NCI-H187 (cell line): ENCODE measurements at regions not wholly inside any gene's neighbourhood (a gene's known extent, or its start where the extent isn't known, plus 50 kb on each side); places are given as distances from the start of the nearest gene placed in this dataset.

Source experiments
- DNase-seq, 2 experiments: peaks; one replicate each; lab custom pipeline; 2025; lab: John Stamatoyannopoulos, UW

DNA sequence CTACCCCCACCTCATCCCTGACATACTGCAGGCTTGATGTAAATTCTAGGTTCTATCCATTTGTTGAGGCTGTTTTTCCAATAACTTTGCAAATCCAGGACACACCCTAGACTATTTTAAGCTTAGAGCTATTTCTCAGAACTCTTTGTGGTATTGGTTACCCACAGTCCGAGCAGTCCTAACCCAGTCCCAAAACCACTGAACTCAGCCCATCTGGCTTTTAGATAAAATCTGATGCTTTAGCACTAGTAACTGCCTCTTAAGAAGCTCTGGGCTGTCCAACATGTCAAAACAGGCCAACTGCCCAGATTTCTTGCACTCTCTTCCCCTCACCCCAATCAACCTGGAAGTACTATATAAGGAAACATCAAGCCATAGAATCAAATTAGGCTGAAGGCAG lies 344.4 kb upstream of the CADM1 start:
- DNase-seq = no peak

DNA sequence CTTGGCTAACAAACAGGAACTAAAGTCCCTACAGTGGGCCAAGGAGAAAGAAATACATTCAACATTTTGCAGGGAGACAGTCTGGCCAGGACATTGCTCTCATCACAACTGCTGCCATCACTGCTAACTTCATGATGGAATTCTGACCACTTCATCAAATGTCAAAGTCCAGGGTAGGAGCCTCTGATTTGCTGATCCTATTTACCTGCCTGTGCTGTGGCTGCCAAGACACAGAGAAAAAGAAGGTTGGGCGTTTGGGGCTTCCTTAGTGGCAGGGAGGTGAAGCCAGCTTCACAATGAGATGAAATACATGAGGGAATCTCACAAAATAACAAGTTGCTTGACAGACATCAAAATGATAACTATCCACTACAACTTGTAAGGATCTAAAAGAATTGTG lies 343.9 kb upstream of the CADM1 start:
- DNase-seq = no peak

GRCh38 chr11:115845872-115846271 lies 341.7 kb upstream of the CADM1 start:
- no peak for DNase-seq

GRCh38 chr11:115843685-115844084 lies 339.5 kb upstream of the CADM1 start:
- no peak for DNase-seq

DNA sequence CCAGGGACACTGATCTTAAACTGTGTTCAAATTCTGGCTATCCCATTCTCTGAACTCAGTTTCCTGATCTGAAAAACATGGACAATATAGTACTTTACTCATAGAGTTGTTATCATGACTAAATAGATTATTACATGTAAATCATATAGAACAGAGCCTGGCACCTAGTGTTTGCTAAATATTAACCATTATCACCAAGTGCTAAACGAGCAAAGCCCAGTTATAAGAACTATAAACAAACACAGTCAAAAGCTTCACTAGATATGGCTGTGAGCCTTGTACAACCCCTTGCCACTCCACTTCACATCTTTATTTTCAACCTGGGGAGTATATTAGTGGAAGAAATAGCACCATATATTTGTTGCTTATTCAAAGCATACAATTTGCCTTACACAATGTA lies 338.9 kb upstream of the CADM1 start:
- DNase-seq = no peak

DNA sequence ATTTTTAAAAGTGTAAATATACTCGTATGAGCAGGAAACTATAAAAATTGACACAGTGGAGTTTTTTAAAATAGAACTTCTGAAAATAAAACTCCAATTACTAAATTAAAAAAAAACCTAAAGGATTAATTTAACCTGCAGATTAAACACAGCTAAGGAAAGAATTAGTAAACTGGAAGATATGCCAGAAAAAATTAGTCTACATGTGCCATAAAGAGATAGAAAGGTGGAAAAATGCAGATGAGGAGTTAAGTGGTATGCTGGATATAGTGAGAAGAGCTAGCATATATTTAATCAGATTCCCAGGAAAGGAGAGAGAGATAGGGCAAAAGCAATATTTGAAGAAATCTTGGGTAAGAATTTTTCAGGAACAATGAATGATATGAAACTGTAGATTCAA lies 315.8 kb upstream of the CADM1 start:
- DNase-seq = no peak

DNA sequence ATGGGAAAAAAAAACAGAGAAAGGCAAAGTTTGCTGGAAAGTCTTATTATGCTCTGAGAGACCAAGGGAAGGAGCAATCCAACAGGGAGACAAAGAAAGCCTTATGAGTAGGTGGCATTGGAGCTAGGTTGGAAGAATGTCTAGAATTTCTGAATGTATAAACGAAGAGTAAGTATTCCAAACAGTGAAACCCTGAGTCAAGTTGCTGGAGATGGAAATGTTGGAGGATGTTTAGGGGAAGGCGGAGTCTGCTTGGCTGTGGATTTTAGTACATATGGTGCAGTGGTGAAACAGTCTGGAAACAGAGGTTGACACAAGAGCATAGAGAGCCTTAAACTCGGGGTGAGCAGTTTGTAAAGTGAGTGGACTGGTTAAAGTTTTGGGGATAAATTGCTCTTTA lies 314.8 kb upstream of the CADM1 start:
- no peak for DNase-seq

GRCh38 chr11:115817844-115818468 lies 313.7 kb upstream of the CADM1 start:
- no peak for DNase-seq

GRCh38 chr11:115808351-115808940 lies 304.2 kb upstream of the CADM1 start:
- DNase-seq = no peak

GRCh38 chr11:115806056-115806455 lies 301.8 kb upstream of the CADM1 start:
- DNase-seq = no peak

DNA sequence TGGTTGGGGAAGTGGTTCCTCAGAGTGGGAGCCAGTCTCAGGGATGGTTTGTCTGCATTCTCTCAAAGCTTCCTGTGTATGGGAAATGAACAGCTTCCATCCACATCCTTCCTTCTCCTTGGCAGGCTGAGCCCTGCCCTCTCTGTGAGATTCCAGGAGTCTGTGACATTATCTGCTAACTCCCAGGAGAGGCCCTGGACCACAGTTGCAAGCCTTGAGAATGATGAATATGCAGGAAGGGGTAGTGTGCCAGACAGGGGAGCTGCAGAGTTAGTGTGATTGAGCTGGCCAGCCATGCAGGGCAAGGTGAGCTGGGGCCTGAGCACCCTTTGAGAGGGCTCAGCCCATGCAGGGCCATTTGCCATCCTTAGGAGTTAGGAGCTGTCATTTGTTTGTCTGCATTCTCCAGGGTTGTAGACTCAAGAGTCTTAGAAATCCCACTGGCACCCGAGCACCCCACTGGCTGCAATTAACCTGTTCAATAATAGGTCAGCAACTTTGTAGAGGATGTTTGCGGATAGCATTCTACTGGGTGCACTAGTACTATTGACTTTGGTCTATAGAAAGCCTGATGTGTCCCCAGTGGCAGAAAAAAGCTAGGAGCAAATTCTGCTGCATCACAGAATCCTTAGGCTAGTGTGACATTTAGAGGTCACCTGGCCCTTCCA lies 299.0 kb upstream of the CADM1 start:
- no peak for DNase-seq

GRCh38 chr11:115802641-115803040 lies 298.4 kb upstream of the CADM1 start:
- DNase-seq = no peak

GRCh38 chr11:115792903-115793302 lies 288.7 kb upstream of the CADM1 start:
- DNase-seq = no peak

DNA sequence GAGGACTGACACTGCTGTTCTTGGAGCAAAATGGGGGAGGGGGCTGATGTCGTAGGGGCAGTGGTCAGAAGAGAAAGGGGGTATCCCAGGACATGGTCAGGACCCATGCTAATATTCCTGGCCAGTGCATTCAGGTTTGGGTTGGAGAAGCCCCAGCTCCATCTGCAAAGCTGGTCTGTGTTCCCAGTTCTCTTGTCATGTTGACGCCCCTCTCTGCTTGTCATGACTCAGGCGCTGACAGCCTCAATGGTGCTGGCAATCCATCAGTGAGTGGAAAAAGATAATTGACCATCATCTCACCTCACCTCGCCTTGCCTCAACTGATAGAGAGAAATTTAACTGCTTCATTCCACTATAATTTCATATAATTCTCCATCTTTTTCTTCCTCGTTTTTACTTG lies 283.1 kb upstream of the CADM1 start:
- DNase-seq = no peak

DNA sequence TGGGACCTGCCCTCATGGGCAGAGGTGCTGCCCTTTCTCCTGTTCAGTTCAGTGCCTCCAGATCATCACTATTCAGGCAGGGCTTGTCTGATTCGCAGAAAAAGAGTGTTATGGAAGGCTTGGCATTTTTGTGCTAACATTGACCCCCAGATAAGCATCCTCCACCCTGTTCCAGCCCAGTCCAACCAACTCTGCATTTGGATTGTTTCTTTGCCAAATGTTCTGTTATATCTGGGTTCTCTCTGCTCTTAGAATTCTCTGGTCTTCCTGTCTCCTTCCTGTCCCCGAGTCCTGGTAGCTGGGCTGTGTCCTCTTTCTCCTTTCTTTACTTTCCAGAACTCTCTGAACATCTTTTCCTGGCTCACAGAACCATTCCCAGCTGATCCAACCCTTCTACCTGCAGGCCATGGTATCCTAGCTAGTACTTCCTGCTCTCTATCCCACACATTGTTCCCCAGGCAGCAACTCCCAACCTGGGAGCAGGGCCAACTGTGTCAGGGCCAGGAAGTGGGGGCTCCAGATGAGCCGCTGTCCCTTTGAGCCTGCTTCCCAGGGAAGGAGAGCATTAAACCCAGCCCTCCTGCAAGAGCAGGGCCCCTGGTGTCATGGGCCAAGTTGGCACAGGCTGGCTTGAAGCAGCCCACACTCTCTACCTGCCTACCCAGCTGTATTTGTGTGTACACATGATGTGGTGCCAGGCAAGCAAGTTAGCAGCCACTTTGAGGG lies 280.7 kb upstream of the CADM1 start:
- DNase-seq = no peak

GRCh38 chr11:115780646-115781362 lies 276.6 kb upstream of the CADM1 start:
- DNase-seq = no peak

DNA sequence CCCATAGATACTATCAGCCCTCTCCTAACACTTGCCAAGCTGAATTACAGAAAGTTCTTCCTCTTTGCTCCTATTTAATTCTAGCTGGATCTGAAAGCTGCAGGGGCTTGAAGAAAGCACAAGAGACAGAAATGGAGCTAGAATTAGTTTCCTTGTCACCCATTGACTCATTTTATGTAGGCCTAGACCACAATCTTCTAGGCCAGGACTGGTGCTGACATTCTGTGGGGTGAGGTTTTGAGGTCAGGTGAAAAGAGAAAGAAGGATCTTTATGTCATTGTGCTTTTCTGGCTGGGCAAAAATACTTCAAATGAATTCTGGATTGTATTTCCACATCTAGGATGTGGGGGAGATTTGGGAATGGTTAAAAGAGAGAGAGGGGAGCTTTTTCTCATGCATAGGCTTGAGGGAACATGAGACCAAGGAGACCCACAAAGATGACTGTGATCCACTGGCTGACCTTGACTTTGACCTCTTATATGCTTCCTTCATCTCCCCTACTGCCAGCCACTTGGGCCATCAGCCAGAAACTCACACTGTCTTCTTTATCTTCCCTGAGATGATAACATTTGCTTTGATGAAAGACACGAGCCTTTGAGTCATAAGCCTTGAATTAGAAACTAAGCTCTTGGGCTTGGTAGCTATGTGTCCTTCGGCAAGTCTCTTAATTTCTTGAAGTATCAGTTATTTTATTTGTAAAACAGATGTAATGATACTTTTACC lies 274.9 kb upstream of the CADM1 start:
- DNase-seq = no peak

DNA sequence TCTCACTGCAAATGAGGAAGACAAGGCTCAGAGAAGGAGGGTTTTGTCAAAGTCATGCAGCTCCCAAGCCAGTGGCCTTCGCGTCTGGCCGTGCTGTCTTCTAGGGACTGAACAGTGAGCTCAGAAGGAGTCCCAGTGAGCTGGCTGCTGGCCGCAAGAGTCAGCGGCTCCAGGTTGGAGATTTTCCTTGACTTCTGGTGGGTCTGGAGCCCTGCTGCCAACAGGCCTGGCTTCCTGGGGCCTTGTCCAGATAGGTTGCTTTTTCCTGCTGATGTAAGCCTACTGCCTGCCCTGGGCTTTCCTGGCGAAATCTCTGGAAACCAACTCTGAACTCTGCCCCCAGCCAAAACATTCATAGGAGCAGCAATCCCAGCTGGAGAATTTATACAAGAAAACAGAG lies 272.7 kb upstream of the CADM1 start:
- DNase-seq = no peak

DNA sequence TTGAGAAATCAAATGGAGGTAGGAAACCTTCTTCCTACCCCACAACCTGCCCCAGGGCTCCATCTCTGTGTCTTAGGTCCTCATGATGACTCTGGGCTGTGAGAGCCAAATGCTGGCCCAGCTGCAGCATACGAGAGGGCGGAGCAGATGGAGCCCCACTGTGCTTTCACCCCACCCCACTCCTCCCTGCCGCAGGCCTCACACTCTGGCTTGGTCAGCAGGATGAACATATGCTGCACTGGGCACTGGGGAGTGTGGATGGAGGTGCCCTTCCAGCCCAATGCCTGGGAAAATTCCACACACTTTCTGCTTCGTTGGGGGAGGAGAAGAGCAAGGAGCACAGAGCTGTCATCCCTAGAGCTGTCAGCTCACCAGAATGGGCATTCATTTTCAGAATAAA lies 271.6 kb upstream of the CADM1 start:
- DNase-seq = no peak

DNA sequence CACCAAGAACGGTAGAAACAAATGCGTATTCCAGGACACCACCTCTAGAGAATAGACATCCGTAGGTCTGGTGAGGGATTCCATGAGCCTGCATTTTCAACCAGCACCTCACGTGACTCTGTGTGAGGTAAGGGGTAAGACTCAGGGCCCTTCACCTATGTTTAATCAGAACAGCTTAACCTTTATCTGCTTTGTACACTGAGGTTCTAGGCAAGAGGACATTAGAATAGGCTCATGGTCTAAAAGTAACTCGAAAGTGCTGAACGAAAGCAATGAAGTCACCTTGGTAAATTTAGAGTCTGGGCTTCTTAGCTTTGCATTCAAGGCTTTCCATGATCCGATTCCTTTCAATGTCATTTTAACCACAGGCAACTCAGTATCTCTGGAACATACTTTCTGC lies 270.5 kb upstream of the CADM1 start:
- no peak for DNase-seq

- DNase-seq = no peak
Measured at GRCh38 chr11:115769891-115770290, 265.7 kb upstream of the CADM1 start.

DNA sequence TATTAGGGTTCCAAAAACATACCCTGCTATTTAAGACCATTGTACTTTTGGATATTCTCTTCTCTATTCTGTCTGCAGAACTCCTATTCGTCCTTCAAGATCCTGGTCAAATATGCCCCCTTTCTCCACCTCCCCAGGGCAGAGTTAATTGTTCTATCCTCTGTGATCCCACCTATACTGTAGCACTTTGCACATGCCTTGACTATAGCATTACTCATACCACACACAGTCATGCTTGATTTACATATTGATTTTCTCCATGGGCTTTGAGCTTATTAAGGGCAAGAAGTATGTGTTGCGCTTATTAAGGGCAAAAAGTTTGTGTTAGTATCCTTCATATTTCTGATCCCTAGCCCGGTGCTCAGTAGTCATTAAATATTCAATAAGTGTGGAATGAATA lies 263.7 kb upstream of the CADM1 start:
- DNase-seq = no peak
